ENCODE measurements at regions not wholly inside any gene's neighbourhood (a gene's known extent, or its start where the extent isn't known, plus 50 kb on each side); places are given as distances from the start of the nearest gene placed in this dataset.

DNA sequence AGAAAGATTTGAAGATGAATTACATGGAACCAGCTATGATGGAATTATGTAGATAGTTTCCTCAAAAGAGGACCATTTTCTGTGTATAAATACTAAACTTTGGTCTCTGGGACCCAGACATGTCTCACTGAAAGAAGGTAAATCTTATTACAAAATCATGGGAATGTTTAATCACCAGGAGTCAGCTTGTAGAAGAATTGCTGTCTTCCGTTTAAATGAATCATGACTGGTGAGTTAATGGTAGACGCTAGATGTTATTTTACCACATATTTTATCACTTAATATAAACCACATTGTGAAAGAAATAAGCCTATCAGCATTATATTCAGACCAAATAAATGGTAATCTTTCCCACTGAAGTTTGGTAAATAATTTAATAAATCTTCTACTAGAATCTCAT lies 322.3 kb upstream of the SUCLG2 start:
- H3K27me3 ChIP-seq (ENCODE audit: control insufficient read depth in 2 of 2, insufficient read depth in 1 of 2, low read length in 1 of 2) = no peaks in the 10 kb centered on the region
- no peaks in the 10 kb centered on the region for H3K4me1 ChIP-seq (ENCODE audit: control insufficient read depth in 2 of 2, insufficient read depth in 2 of 2, low read length in 2 of 2)
- no peak overlapping the region for H3K27ac ChIP-seq (ENCODE audit: low read depth in 1 of 2, low read length in 1 of 2)
- H3K9me3 ChIP-seq (ENCODE audit: control insufficient read depth in 2 of 2, insufficient read depth in 1 of 2, low read length in 1 of 2) = no peaks in the 10 kb centered on the region
- no peaks in the 10 kb centered on the region for H3K36me3 ChIP-seq (ENCODE audit: control insufficient read depth in 2 of 2, insufficient read depth in 2 of 2, low read length in 1 of 2)
- 96% methylated on average over 2 of the region's 2 CpGs for WGBS
- H3K4me3 ChIP-seq (ENCODE audit: low read length in 2 of 2) = no peak overlapping the region
- no peak for DNase-seq (ENCODE audit: low read depth in 6 of 9, low spot score in 9 of 9)

DNA sequence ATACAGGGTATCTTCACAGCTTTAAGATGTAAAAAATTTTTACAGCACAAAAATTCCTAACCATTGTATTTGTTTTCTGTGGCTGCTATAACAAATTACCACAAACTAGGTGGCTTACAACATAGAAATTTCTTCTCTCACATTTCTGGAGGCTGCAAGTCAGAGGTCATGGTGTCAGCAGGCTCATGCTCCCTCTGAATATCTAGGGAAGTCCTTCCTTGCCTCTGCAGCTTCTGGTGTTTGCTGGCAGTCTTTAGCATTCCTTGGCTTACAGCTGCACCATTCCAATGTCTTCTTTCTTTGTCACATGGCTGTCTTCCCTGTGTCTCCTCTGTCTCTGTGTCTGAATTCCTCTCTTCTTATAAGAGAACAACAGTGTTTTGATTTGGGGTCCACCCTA lies 310.2 kb upstream of the SUCLG2 start:
- no peaks in the 10 kb centered on the region for H3K36me3 ChIP-seq (ENCODE audit: control insufficient read depth in 2 of 2, insufficient read depth in 2 of 2, low read length in 1 of 2)
- DNase-seq (ENCODE audit: low read depth in 6 of 9, low spot score in 9 of 9) = no peak
- H3K4me3 ChIP-seq (ENCODE audit: low read length in 2 of 2) = no peak overlapping the region
- H3K4me1 ChIP-seq (ENCODE audit: control insufficient read depth in 2 of 2, insufficient read depth in 2 of 2, low read length in 2 of 2) = no peaks in the 10 kb centered on the region
- no peaks in the 10 kb centered on the region for H3K27me3 ChIP-seq (ENCODE audit: control insufficient read depth in 2 of 2, insufficient read depth in 1 of 2, low read length in 1 of 2)
- H3K27ac ChIP-seq (ENCODE audit: low read depth in 1 of 2, low read length in 1 of 2) = no peak overlapping the region
- no peaks in the 10 kb centered on the region for H3K9me3 ChIP-seq (ENCODE audit: control insufficient read depth in 2 of 2, insufficient read depth in 1 of 2, low read length in 1 of 2)

- no peaks in the 10 kb centered on the region for H3K4me1 ChIP-seq (ENCODE audit: control insufficient read depth in 2 of 2, insufficient read depth in 2 of 2, low read length in 2 of 2)
- WGBS = 93% methylated on average over 2 of the region's 2 CpGs
- no peak overlapping the region for H3K27ac ChIP-seq (ENCODE audit: low read depth in 1 of 2, low read length in 1 of 2)
- peaks cover 0 to 1% of the 10 kb centered on the region in 2 donors for H3K9me3 ChIP-seq (ENCODE audit: control insufficient read depth in 2 of 2, insufficient read depth in 1 of 2, low read length in 1 of 2)
- H3K27me3 ChIP-seq (ENCODE audit: control insufficient read depth in 2 of 2, insufficient read depth in 1 of 2, low read length in 1 of 2) = no peaks in the 10 kb centered on the region
- DNase-seq (ENCODE audit: low read depth in 6 of 9, low spot score in 9 of 9) = no peak
- no peak overlapping the region for H3K4me3 ChIP-seq (ENCODE audit: low read length in 2 of 2)
- H3K36me3 ChIP-seq (ENCODE audit: control insufficient read depth in 2 of 2, insufficient read depth in 2 of 2, low read length in 1 of 2) = no peaks in the 10 kb centered on the region
These were observed 302.9 kb upstream of the SUCLG2 start for GRCh38 chr3:67957268-67957667.

DNA sequence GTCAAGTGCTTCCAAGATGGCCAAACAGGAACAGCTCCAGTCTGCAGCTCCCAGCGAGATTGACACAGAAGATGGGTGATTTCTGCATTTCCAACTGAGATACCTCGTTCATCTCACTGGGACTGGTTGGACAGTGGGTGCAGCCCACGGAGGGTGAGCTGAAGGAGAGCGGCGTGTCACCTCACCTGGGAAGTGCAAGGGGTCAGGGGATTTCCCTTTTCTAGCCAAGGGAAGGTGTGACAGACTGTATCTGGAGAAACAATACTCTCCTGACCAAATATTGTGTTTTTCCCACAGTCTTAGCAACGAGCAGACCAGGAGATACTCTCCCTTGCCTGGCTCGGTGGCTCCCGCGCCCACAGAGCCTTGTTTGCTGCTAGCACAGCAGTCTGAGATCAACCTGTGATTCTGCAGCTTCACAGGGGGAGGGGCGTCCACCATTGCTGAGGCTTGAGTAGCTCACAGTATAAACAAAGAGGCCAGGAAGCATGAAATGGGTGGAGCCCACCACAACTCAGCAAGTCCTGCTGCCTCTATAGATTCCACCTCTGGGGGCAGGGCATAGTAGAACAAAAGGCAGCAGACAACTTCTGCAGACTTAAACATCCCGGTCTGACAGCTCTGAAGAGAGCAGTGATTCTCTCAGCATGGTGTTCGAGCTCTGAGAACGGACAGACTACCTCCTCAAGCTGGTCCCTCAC lies 293.5 kb upstream of the SUCLG2 start:
- WGBS = 64% methylated on average over 13 of the region's 13 CpGs
- Histone ChIP-seq H3K27ac (ENCODE audit: low read depth in 1 of 2, low read length in 1 of 2) (no peak overlapping the region), H3K4me3 (ENCODE audit: low read length in 2 of 2) (no peak overlapping the region), H3K4me1 (ENCODE audit: control insufficient read depth in 2 of 2, insufficient read depth in 2 of 2, low read length in 2 of 2) (no peaks in the 10 kb centered on the region), H3K36me3 (ENCODE audit: control insufficient read depth in 2 of 2, insufficient read depth in 2 of 2, low read length in 1 of 2) (no peaks in the 10 kb centered on the region), H3K9me3 (ENCODE audit: control insufficient read depth in 2 of 2, insufficient read depth in 1 of 2, low read length in 1 of 2) (peaks cover 0 to 5% of the 10 kb centered on the region in 2 donors), H3K27me3 (ENCODE audit: control insufficient read depth in 2 of 2, insufficient read depth in 1 of 2, low read length in 1 of 2) (no peaks in the 10 kb centered on the region)
- DNase-seq (ENCODE audit: low read depth in 6 of 9, low spot score in 9 of 9) = peak in 3 of 9 donors; percentile 0 to 29 (median 2)

GRCh38 chr3:67946436-67946835 lies 292.0 kb upstream of the SUCLG2 start:
- Histone ChIP-seq H3K27ac (ENCODE audit: low read depth in 1 of 2, low read length in 1 of 2) (no peak overlapping the region), H3K4me1 (ENCODE audit: control insufficient read depth in 2 of 2, insufficient read depth in 2 of 2, low read length in 2 of 2) (no peaks in the 10 kb centered on the region), H3K9me3 (ENCODE audit: control insufficient read depth in 2 of 2, insufficient read depth in 1 of 2, low read length in 1 of 2) (peaks cover 0 to 5% of the 10 kb centered on the region in 2 donors), H3K36me3 (ENCODE audit: control insufficient read depth in 2 of 2, insufficient read depth in 2 of 2, low read length in 1 of 2) (no peaks in the 10 kb centered on the region), H3K4me3 (ENCODE audit: low read length in 2 of 2) (no peak overlapping the region), H3K27me3 (ENCODE audit: control insufficient read depth in 2 of 2, insufficient read depth in 1 of 2, low read length in 1 of 2) (no peaks in the 10 kb centered on the region)
- DNase-seq (ENCODE audit: low read depth in 6 of 9, low spot score in 9 of 9) = no peak

DNA sequence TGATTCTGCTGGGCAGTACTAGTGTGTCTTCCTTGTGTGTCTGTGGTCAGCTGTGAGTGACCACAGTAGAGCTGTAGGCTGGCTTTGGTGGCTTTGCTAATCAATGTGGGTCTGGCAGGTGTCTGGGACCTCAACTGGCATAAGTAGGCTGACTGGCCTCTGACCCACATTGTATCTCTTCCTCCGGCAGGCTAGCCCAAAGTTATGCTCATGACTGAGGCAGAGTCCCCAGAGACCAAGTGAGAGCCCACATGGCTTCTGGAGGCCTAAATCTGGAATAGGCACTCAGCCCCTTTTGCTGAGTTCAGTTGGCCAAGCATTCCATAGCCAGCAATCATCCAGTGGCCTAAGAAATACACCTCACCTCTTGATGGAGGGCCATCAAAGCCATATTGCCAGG lies 289.1 kb upstream of the SUCLG2 start:
- Histone ChIP-seq H3K27ac (ENCODE audit: low read depth in 1 of 2, low read length in 1 of 2) (no peak overlapping the region), H3K4me3 (ENCODE audit: low read length in 2 of 2) (no peak overlapping the region), H3K9me3 (ENCODE audit: control insufficient read depth in 2 of 2, insufficient read depth in 1 of 2, low read length in 1 of 2) (peaks cover 0 to 5% of the 10 kb centered on the region in 2 donors), H3K27me3 (ENCODE audit: control insufficient read depth in 2 of 2, insufficient read depth in 1 of 2, low read length in 1 of 2) (no peaks in the 10 kb centered on the region), H3K36me3 (ENCODE audit: control insufficient read depth in 2 of 2, insufficient read depth in 2 of 2, low read length in 1 of 2) (no peaks in the 10 kb centered on the region), H3K4me1 (ENCODE audit: control insufficient read depth in 2 of 2, insufficient read depth in 2 of 2, low read length in 2 of 2) (no peaks in the 10 kb centered on the region)
- WGBS = 98% methylated on average over 1 of the region's 1 CpG
- DNase-seq (ENCODE audit: low read depth in 6 of 9, low spot score in 9 of 9) = no peak

GRCh38 chr3:67941433-67942030 lies 287.1 kb upstream of the SUCLG2 start:
- 94% methylated on average over 3 of the region's 3 CpGs for WGBS
- Histone ChIP-seq H3K27me3 (ENCODE audit: control insufficient read depth in 2 of 2, insufficient read depth in 1 of 2, low read length in 1 of 2) (no peaks in the 10 kb centered on the region), H3K27ac (ENCODE audit: low read depth in 1 of 2, low read length in 1 of 2) (no peak overlapping the region), H3K36me3 (ENCODE audit: control insufficient read depth in 2 of 2, insufficient read depth in 2 of 2, low read length in 1 of 2) (no peaks in the 10 kb centered on the region), H3K4me3 (ENCODE audit: low read length in 2 of 2) (no peak overlapping the region), H3K9me3 (ENCODE audit: control insufficient read depth in 2 of 2, insufficient read depth in 1 of 2, low read length in 1 of 2) (no peaks in the 10 kb centered on the region), H3K4me1 (ENCODE audit: control insufficient read depth in 2 of 2, insufficient read depth in 2 of 2, low read length in 2 of 2) (no peaks in the 10 kb centered on the region)
- no peak for DNase-seq (ENCODE audit: low read depth in 6 of 9, low spot score in 9 of 9)

- Histone ChIP-seq H3K4me3 (ENCODE audit: low read length in 2 of 2) (no peak overlapping the region), H3K36me3 (ENCODE audit: control insufficient read depth in 2 of 2, insufficient read depth in 2 of 2, low read length in 1 of 2) (no peaks in the 10 kb centered on the region), H3K27me3 (ENCODE audit: control insufficient read depth in 2 of 2, insufficient read depth in 1 of 2, low read length in 1 of 2) (no peaks in the 10 kb centered on the region), H3K4me1 (ENCODE audit: control insufficient read depth in 2 of 2, insufficient read depth in 2 of 2, low read length in 2 of 2) (no peaks in the 10 kb centered on the region), H3K27ac (ENCODE audit: low read depth in 1 of 2, low read length in 1 of 2) (no peak overlapping the region), H3K9me3 (ENCODE audit: control insufficient read depth in 2 of 2, insufficient read depth in 1 of 2, low read length in 1 of 2) (no peaks in the 10 kb centered on the region)
- DNase-seq (ENCODE audit: low read depth in 6 of 9, low spot score in 9 of 9) = no peak
- WGBS = 88% methylated on average over 2 of the region's 2 CpGs
These were observed 286.0 kb upstream of the SUCLG2 start for GRCh38 chr3:67940210-67940952.

- Histone ChIP-seq H3K4me3 (ENCODE audit: low read length in 2 of 2) (no peak overlapping the region), H3K4me1 (ENCODE audit: control insufficient read depth in 2 of 2, insufficient read depth in 2 of 2, low read length in 2 of 2) (no peaks in the 10 kb centered on the region), H3K27me3 (ENCODE audit: control insufficient read depth in 2 of 2, insufficient read depth in 1 of 2, low read length in 1 of 2) (no peaks in the 10 kb centered on the region), H3K36me3 (ENCODE audit: control insufficient read depth in 2 of 2, insufficient read depth in 2 of 2, low read length in 1 of 2) (no peaks in the 10 kb centered on the region), H3K27ac (ENCODE audit: low read depth in 1 of 2, low read length in 1 of 2) (no peak overlapping the region), H3K9me3 (ENCODE audit: control insufficient read depth in 2 of 2, insufficient read depth in 1 of 2, low read length in 1 of 2) (no peaks in the 10 kb centered on the region)
- 44% methylated on average over 1 of the region's 1 CpG for WGBS
- DNase-seq (ENCODE audit: low read depth in 6 of 9, low spot score in 9 of 9) = no peak
These were observed 283.2 kb upstream of the SUCLG2 start for GRCh38 chr3:67937498-67938118.
